GM21737 (cell line): ENCODE measurements at regions not wholly inside any gene's neighbourhood (a gene's known extent, or its start where the extent isn't known, plus 50 kb on each side); places are given as distances from the start of the nearest gene placed in this dataset.

Experiments used
- ATAC-seq: cut with Tn5 transposase; IDR thresholded peaks from one replicate; pipeline ENCODE4 v1.9.1; 2021; ENCODE audit warnings: mild to moderate bottlenecking, moderate library complexity; ENCODE audit not compliant: unreplicated experiment

GRCh38 chr7:50166997-50167965, 74.2 kb upstream of the ZPBP start:
- peak; percentile 68 for ATAC-seq

- no peak for ATAC-seq
Observed at GRCh38 chr7:50164559-50165170, 71.6 kb upstream of the ZPBP start.

GRCh38 chr7:50160206-50160605, 67.2 kb upstream of the ZPBP start:
- no peak for ATAC-seq

- ATAC-seq = no peak
Observed at GRCh38 chr7:50159154-50159553, 66.1 kb upstream of the ZPBP start.

- ATAC-seq = no peak
Observed at GRCh38 chr7:50156706-50157105, 63.7 kb upstream of the ZPBP start.

GRCh38 chr7:50156163-50156562, 63.1 kb upstream of the ZPBP start:
- ATAC-seq = no peak

GRCh38 chr7:50155755-50156154, 62.7 kb upstream of the ZPBP start:
- ATAC-seq = no peak

- no peak for ATAC-seq
Observed at GRCh38 chr7:50153995-50154394, 60.9 kb upstream of the ZPBP start.

- no peak for ATAC-seq
Observed at GRCh38 chr7:50153148-50153547, 60.1 kb upstream of the ZPBP start.

GRCh38 chr7:50152486-50152885, 59.4 kb upstream of the ZPBP start:
- ATAC-seq = no peak

- ATAC-seq = no peak
Observed at GRCh38 chr7:50151661-50152060, 58.6 kb upstream of the ZPBP start.

GRCh38 chr7:50151001-50151400, 58.0 kb upstream of the ZPBP start:
- no peak for ATAC-seq

- ATAC-seq = no peak
Observed at GRCh38 chr7:50149369-50149768, 56.3 kb upstream of the ZPBP start.

GRCh38 chr7:50147951-50148808, 55.1 kb upstream of the ZPBP start:
- ATAC-seq = peak; percentile 40

- no peak for ATAC-seq
Observed at GRCh38 chr7:50146692-50147091, 53.6 kb upstream of the ZPBP start.

GRCh38 chr7:50145801-50146338, 52.8 kb upstream of the ZPBP start:
- peak; percentile 38 for ATAC-seq

GRCh38 chr7:50145226-50145625, 52.2 kb upstream of the ZPBP start:
- no peak for ATAC-seq
